Activated CD8-positive, alpha-beta memory T cell treated with anti-CD3 and anti-CD28 coated beads for 48 hours (primary cell): ENCODE measurements at regions not wholly inside any gene's neighbourhood (a gene's known extent, or its start where the extent isn't known, plus 50 kb on each side); places are given as distances from the start of the nearest gene placed in this dataset.
"Not testable (repeated sequence)": the region's sequence is repeated elsewhere in the genome, so short reads cannot be mapped to it uniquely, and the experiment has no call there.

Experiments
- DNase-seq, 3 experiments: peaks; one replicate each; pipeline ENCODE4 v3.0.0-alpha.2; 2020; ENCODE audit warnings: low read depth in 2 of 3, low spot score in 2 of 3

DNA sequence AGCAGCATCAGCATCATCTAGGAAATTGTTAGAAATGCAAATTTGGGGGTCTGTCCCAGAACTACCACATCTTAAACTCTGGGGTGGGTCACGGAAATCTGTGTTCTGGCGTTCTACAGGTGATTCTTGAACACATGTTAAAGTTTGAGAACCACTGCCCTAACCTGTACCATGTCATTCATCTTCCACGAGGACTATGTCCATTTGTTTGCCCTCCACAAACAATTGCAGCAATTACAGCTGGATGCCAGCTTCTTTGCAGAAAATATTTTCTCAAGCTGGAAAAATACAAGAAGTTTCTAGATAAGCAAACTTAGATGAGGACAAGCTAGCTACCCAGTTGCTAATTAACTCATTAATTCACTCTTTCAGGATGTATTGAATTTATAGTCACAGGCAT lies 54.1 kb downstream of the MAFB start:
- no peak for DNase-seq

DNA sequence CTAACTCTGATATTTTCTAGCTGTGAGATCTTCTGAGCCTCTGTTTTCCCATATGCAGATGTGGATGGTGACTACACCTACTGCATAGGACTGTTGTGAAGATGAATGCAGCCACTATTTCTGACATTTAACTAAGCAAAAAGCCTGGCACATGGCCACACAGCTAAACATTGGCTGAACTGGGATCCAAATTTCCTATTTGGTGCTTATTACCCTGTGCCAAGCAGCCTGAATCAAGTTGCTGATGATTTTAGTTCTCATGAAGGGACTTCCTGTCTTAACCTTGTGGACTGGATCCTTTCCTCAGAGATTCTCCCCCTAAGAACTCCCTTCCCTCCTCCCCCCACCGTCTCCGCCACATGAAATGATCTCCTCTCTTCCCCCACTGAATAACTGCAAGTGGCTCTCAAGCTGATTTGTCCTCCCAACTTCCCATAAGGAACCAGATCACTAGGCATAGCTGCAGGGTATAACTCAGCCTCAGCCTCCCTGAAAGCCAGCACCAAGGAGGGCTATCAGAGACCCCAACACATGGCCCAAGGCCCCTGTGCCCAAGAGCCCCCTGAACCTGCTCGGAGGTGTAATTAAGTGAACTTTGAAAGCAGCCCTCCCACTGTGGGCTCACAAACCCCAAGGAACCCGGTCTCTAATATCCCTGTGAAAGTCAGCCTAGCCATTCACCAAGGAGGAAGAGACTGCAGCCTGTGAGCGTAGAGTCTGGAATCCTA lies 55.7 kb downstream of the MAFB start:
- no peak for DNase-seq

DNA sequence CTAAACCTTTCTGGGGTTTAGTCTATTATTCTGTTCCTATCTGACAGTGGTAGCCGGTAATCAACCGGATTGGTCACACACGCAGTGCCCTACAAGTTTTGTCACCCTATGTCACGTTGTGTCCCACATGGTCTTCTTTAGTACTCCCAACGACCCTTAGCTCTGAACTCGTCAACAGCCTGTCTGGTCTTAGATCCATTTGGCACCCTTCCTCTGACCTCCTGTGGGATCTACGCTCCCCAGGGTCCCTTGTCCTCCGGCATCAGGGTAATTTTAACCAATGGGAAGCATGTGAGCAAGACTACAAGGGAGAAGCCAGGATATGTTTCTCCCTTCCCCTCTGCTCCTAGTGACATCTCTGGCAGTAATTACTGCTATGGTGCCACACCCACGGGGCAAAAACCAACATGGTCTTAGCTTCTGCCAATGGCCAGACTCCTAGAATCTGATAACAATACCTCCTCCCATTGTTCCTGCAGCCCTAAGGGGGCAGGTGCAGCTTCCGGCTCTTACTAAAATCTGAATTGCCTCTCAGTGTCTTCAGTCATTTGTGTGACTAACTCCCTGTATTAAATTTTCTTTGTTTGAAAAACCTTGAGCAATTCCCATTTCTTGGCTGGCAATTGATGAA lies 56.6 kb downstream of the MAFB start:
- DNase-seq, result no peak

DNA sequence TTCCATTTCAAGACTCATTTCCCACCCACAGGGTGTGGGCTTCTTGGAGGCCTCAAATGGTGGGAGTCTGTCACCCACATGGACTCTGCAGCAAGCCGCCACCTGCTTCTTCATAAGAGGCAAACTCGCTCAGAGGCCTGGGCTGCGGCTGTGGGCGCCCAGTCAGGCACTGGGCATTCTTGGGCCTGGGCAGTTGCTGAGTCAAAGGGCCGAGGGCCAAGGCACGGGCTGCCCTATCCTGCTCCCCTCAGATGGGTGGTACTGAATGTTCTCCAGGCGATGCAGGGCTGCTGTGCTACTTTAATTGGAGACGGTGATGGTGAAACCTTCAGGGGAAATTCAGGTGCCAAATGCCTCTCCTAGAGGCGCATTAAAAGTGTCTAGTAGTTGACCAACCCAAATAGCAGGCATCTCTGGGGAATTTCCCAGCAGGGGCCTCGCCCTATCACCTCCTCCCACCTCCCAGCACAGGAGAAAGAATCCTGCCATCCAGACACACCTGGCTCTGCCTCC lies 57.9 kb downstream of the MAFB start:
- no peak for DNase-seq

DNA sequence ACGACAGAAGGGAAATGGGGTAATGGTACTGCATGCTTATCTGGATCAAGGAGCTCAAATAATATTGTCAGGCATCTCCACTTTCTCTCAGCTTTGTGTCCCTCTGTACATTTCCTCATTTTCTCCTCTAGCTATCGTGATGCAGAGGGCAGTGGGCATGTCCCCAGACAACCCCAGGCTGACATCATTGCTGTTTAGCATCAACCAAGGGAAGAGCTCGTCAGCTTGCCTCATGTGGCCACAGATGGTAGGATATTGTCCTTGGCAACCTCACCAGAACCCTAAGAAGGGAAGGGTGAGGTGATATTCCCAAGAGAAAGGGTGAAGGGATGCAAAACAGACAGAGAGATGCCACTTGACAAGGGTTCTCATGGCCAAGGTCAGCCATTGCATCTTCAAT lies 58.3 kb downstream of the MAFB start:
- DNase-seq, result no peak

DNA sequence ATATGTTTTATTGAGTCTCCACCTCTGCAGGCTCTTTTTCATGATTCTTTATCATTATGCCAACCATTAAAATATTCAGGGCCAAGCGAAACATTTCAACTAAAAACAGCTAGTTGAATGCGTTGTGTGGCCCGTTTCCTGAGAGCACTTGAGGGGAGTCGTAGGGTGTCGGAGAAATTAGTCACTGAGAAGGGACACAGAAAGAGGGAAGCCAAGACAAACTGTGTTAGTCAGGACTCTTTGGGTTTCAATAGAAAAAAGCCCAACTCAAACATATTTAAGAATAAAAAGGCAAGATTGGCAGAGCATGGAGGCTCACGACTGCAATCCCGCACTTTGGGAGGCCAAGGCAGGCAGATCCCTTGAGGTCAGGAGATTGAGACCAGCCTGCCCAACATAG lies 58.9 kb downstream of the MAFB start:
- no peak for DNase-seq

DNA sequence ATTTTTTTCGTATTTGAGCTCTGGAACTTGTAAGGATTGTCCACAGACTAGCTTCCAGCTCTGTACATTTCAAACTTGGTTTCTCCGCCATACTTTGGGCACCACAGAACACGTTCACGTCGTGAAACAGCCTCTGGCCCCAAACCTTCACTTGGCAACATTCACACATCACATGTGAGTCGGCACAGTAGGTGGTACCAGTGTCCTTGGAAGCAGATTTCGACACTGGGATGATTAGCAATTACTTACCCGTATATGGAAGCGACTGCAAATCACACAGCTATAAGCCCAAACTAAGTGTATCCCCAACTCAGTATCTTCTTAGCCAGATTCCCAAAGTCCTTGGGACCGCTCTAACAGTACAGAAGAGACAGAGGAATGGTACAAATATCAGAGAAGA lies 60.2 kb downstream of the MAFB start:
- no peak for DNase-seq

DNA sequence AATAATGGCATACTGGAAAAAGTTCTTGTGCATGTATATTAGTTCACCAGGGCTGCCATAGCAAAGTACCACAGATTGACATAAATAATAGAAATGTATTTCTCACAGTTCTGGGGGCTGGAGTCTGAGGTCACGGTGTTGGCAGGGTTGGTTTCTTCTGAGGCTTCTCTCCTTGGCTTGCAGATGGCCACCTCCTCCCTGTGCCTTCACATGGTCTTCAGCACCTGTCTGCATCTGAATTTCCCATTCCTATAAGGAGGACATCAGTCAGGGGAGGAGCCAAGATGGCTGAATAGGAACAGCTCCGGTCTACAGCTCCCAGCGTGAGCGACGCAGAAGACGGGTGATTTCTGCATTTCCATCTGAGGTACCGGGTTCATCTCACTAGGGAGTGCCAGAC lies 70.0 kb downstream of the MAFB start:
- not testable (repeated sequence) for DNase-seq

DNA sequence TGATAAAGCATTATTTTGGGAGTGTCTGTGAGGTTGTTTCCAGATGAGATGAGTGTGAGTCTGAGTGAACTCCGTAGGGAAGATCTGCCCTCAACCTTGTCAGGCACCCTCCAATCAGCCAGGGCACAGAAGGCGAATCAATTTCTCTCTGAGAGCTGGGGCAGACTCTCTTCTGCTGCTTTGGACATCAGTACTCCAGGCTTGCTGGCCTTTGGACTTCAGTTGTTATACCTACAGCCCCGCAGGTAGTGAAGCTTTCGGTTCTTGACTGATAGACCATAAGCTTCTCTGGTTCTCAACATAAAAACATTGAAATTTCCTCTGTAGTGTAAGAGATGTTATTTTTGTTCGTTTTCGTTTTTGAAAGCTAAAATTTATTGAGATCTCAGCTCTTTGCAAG lies 71.4 kb downstream of the MAFB start:
- DNase-seq, result no peak

DNA sequence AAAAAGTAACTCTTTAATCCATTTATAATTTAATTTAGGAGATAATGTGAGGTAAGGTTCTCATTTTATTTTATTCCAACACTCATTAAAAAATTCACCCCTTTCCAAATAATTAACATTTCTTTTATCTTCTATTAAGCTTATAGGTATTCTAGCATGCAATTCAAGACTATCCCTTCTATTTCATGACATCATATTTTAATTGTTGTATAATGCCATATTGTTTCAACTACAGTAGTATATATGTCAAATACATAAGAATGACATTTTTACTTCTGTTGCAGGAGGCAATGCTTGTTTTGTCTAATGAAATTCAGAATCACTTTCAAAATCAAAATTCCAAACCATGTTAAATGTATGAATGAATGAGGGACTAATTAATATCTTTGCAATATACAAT lies 76.2 kb downstream of the MAFB start:
- DNase-seq, result no peak

DNA sequence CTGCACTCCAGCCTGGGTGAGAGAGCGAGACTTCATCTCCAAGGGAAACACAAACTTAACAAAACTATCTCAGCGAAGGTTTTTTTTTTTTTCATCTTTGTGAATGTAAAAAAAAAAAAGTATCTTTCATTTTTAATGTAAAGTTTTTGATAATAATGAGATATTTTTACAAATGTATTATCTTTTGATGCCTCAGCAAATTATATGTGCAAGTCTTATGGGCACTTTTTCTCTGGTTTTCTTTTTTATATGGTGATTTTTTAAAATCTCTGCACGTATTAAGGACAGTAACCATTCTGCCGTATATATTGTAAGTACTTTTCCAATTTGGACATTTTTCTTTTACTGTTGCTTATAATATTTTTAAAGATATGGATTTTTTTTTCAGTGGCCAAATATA lies 76.8 kb downstream of the MAFB start:
- no peak for DNase-seq

DNA sequence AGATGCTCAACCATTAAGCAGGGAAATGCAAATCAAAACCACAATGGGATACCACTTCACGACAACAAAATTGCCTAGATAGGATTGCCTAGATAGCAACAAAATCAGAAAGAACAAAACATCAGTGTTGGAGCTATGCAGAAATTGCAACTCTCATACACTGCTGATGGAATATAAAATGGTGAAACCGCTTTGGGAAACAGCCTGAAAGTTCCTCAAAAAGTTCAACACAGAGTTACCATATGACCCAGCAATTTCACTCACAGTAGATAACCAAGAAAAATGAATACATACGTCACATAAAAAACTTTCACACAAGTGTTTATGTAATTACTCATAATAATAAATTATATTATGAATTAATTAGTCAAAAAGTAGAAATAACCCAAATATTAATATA lies 78.3 kb downstream of the MAFB start:
- DNase-seq, result no peak

DNA sequence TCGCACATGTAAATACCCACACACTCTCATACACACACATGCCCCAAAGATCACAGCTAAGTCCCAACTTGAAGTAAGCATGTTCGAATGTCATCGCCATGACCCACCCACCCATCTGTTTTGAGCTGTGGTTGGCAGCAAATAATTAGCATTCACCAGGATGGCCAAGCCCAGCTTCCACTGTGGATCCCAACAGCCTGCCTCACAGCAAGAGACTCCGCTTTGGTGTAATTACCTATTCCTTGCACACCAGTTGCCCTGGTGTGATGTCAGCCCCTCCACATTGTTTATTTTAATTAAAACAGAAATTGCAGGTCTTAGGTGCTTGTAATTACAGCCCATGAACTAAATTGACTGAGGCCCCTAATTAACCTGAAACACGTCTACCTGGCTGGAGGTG lies 81.1 kb downstream of the MAFB start:
- DNase-seq, result no peak

DNA sequence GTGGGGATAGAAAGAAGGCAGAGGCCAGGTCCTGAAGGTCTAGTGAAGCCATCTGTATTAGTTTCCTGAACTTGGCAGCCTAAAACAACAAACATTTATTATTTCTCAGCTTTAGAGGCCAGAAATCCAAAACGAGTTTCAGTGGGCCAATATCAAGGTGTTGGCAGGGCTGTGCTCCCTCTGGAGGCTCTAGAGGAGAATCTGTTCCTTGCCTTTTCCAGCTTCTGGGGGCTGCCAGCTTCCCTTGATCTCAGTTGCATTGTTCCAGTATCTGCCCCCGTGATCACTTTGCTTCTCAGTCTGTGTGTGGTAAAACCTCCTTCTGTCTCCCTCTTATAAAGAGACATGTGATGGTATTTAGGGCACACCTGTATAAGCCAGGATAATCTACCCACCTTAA lies 82.4 kb downstream of the MAFB start:
- no peak for DNase-seq

DNA sequence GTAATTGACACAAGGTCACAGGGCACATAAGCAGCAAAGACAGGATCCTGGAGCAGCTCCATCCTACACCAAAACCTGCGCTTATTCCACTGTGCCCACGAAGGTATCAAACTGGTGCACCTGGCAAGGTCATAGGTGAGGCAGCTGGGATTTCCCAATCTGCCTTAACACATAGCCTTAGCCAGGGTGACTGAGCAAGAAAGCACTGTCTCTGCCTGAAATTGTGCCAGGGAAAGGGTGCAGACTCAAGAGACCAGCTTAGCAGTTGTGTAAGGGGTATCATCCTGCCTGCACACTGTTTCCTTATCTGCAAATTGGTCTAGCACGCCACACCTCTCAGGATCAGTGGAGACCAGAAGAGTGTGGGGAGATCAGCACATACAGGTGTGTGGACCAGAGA lies 82.8 kb downstream of the MAFB start:
- no peak for DNase-seq

DNA sequence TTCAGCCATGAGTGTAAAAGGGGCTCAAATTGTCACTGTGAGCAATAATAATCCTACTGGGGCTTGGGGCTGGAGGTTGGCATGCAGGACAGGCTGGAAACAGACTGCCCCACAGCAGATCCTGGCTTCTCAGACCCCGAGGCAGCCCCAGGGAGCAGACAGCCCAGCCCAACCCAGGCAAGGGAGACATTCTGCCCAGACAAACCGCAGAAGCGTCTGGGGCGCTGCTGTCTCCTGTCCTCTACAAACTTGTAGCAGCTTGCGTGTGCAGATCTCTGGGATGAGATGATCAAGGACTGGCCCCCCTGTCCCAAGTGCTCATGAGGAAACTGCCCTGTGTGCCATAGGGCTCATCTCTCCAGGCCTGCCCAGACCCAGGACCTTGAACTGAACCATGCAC lies 84.6 kb downstream of the MAFB start:
- no peak for DNase-seq

DNA sequence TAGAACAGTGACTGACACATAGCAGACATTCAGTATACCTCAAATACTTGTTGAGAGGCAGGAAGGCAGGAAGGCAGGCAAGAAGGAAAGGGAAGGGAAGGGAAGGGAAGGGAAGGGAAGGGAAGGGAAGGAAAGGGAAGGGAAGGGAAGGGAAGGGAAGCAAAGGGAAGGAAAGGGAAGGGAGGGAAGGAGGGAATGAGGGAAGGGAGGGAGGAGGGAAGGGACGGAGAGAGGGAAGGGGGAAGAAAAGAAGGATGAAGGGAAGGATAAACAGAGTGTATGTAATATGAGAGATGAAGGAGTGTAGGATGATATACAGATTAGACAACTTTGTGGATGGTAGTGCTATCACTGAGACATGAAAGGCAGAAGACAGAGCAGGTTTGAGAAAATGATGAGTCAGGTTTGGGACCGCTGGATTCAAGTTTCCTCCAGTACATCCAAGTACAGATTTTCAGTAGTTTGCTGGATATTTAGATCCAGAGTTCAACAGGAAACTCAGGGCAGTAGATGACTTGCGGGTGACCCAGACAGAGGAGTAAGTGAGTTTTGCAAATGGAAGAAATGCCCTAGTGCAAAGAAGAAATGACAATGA lies 85.9 kb downstream of the MAFB start:
- DNase-seq, result no peak

DNA sequence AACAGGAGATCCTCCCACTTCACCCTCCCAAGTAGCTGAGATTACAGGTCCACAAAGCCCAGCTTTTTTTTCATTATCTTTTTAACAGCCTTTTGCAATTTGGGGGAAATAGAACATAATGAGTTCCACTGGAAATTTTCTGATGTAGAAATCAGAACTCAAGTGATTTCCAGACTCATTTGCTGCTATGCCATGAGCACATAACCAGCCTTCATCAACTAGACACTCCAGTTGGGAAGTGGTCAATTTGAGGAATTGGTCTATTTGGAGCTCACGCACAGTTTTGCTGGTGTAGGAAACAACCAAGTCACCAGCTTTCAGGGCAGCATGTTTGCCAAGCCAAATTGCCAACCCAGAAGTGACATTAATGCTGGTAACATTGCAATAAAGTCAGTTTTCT lies 86.7 kb downstream of the MAFB start:
- no peak for DNase-seq

DNA sequence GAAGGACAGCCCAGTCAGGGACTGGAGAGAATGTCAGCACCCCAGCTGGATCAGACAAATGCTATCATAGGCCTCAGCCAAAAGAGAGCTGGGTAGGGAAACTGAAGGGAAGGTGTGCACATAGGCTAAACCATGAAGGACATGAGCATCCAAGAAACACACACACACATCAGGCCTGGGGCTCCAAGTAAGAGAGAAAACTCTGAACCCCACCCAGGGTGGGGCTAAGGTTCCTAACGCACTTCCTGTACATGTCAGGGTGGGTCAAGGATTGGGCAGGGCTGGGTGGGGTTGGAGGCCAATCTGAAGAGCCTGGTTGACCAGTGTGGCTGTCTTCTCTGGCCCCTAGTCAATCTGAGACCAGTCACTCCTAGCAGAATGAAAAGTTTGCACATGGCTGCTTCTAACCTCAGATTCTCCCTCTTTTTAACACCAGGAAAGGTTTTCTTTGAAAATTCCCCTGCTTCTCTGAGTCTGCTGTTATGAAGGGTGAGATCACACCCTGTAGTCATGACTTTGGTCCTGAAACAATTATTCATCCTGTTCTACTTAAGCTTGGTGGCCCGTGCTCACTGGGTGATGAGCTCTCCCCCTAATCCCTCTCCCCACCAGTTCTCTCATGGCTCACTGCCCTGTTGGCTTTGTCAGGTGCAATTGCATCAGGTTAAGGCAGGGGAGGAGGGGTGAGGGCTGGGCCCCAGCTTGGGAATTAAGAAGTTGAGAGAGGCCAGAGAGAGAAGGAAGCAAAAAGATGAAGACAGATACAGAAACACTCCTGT lies 88.4 kb downstream of the MAFB start:
- DNase-seq, result no peak

DNA sequence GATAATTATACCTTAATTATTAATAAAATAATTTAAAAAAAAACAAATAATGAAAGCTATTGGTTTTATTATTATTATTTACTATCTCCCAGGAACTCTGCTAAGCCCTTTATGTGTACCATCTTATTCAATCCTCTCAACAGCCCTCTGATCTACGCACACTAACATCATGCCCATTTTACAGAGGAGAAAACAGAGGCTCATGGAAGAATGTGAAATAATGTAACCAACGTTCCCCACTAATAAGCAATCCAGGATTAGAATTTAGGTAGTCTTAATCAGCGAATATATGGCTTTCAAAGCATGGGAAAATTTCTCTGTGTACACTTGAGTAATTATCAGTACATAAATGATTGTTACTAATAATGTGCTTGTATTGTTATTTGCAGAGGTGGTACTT lies 89.0 kb downstream of the MAFB start:
- DNase-seq, result no peak

DNA sequence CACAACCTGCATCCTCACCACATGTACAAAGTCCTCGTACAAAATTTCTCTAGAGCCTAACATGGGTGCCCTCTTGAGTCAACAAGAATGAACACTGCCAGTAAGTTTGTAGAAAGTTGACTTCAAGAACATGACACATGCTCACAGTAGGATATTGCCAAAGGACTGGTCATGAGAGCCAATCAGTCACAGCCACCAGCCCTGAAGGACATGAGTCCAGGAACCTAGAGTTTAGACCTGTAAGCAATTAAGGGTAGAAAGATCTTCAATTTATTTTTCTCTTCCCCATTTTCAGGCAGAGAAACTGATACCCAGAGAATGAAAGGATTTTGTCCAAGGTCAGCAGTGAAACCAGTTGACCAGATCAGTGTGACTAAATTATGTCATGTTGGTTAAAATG lies 96.1 kb downstream of the MAFB start:
- DNase-seq, result no peak

DNA sequence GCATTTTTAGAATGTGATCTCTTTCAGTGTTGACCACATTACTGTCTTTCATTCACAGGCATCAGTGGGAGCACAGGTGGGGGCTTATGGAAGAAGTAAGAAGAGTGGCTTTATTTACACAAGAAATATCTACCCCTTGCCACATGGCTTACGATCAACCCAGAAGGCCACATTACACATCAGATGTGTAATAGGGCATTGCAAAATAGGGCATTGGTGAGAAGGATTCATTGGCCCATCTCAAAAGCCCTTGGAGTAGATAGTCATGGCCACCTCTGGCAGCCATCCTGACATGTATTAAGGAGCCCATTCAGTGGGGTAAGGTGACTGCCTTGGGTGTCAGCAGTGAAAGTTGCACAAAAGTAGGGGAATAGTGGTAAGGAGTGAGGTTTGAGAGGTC lies 97.5 kb downstream of the MAFB start:
- no peak for DNase-seq
